ENCODE measurements at regions not wholly inside any gene's neighbourhood (a gene's known extent, or its start where the extent isn't known, plus 50 kb on each side); places are given as distances from the start of the nearest gene placed in this dataset.

GRCh38 chr2:242056026-242056425, 186.5 kb downstream of the RTP5 start:
- TF ChIP-seq CTCF (IDR thresholded peaks at IDR 0.05; ENCODE audit: poor library complexity) (no peak), EZH2 (IDR thresholded peaks at IDR 0.05; ENCODE audit: borderline replicate concordance) (no peak)
